ENCODE measurements at regions not wholly inside any gene's neighbourhood (a gene's known extent, or its start where the extent isn't known, plus 50 kb on each side); places are given as distances from the start of the nearest gene placed in this dataset.

DNA sequence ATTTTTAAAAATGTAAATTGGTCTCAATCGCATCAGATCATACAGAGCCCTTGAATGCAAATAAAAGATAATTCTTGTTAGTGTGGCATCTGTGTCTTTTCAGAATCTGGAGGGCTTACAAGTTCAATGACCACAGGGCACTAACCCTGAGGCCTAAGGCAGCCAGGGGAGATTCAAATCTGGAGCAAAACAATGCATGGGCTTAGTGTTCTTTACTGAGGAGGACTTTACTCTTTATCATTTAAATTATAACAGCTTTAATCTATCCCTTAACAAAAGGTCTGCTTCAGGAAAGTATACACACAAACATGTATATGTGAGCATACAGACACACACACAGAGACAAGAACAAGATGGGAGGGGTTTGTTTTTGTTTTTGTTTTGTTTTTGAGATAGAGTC, 51.0 kb upstream of the NSUN7 start:
- TF ChIP-seq SIN3A (IDR thresholded peaks at IDR 0.05; ENCODE audit: low read depth) (no peak), POLR2A (IDR thresholded peaks at IDR 0.05; ENCODE audit: borderline replicate concordance, extremely low read depth, insufficient read depth, insufficient read length) (no peak)
